Ishikawa (cell line): ENCODE measurements at regions not wholly inside any gene's neighbourhood (a gene's known extent, or its start where the extent isn't known, plus 50 kb on each side); places are given as distances from the start of the nearest gene placed in this dataset.

Source experiments
- CEBPB ChIP-seq: IDR thresholded peaks from 2 replicates; pipeline ENCODE4 v1.6.1; 2012
- CREB1 ChIP-seq: IDR thresholded peaks from 2 replicates; pipeline ENCODE4 v1.6.1; 2012; ENCODE audit warnings: low read depth
- EGR1 ChIP-seq: IDR thresholded peaks from 2 replicates; pipeline ENCODE4 v1.6.1; 2012
- EP300 ChIP-seq: IDR thresholded peaks from 2 replicates; pipeline ENCODE4 v1.6.1; 2012; ENCODE audit warnings: borderline replicate concordance
- FOXM1 ChIP-seq: IDR thresholded peaks from 2 replicates; pipeline ENCODE4 v1.6.1; 2012; ENCODE audit warnings: low read depth, borderline replicate concordance
- NFIC ChIP-seq: IDR thresholded peaks from 2 replicates; pipeline ENCODE4 v1.6.1; 2012
- RAD21 ChIP-seq: IDR thresholded peaks from 2 replicates; pipeline ENCODE4 v1.6.1; 2012; ENCODE audit warnings: low read depth
- TAF1 ChIP-seq: IDR thresholded peaks from 2 replicates; pipeline ENCODE4 v1.6.1; 2012; ENCODE audit warnings: low read depth, mild to moderate bottlenecking
- TCF12 ChIP-seq: IDR thresholded peaks from 2 replicates; pipeline ENCODE4 v1.6.1; 2012; ENCODE audit warnings: low read depth
- TEAD4 ChIP-seq: IDR thresholded peaks from 2 replicates; pipeline ENCODE4 v1.6.1; 2012
- YY1 ChIP-seq: IDR thresholded peaks from 2 replicates; pipeline ENCODE4 v1.6.1; 2012; ENCODE audit warnings: low read depth
- ZBTB7A ChIP-seq: IDR thresholded peaks from 2 replicates; pipeline ENCODE4 v1.6.1; 2012; ENCODE audit warnings: low read depth
- TF ChIP-seq, protein P1 (sequence below): IDR thresholded peaks from 2 replicates; pipeline ENCODE4 v1.6.1; 2012; ENCODE audit warnings: low read depth, mild to moderate bottlenecking
- TF ChIP-seq, protein P2 (sequence below): IDR thresholded peaks from 2 replicates; pipeline ENCODE4 v1.6.1; 2012
- TF ChIP-seq, protein P3 (sequence below): IDR thresholded peaks from 2 replicates; pipeline ENCODE4 v1.6.1; 2012

DNA sequence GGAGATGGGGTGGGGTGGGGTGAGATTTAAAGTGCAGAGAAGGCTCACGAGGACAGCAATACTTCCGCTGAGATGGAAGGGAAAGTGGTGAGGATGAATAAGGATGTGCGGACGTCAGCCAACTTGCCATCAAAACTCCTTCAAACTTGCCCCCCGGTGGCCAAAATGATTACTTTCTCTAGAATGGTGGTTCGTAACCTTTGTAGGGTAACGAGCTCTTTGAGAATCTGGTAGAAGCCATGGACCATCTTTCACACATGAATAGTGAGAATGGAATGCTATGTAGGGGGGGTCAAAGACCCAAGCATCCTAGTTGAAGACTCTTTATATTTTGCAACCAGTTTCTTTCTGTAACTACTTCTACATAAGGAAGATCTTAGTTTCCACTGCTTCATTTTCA is 245.9 kb upstream of the DDHD1 start:
- TF ChIP-seq FOXM1 (no peak), EP300 (no peak), ZBTB7A (no peak), NFIC (no peak), EGR1 (no peak), TAF1 (no peak), YY1 (no peak)
- TF ChIP-seq, protein P1, sequence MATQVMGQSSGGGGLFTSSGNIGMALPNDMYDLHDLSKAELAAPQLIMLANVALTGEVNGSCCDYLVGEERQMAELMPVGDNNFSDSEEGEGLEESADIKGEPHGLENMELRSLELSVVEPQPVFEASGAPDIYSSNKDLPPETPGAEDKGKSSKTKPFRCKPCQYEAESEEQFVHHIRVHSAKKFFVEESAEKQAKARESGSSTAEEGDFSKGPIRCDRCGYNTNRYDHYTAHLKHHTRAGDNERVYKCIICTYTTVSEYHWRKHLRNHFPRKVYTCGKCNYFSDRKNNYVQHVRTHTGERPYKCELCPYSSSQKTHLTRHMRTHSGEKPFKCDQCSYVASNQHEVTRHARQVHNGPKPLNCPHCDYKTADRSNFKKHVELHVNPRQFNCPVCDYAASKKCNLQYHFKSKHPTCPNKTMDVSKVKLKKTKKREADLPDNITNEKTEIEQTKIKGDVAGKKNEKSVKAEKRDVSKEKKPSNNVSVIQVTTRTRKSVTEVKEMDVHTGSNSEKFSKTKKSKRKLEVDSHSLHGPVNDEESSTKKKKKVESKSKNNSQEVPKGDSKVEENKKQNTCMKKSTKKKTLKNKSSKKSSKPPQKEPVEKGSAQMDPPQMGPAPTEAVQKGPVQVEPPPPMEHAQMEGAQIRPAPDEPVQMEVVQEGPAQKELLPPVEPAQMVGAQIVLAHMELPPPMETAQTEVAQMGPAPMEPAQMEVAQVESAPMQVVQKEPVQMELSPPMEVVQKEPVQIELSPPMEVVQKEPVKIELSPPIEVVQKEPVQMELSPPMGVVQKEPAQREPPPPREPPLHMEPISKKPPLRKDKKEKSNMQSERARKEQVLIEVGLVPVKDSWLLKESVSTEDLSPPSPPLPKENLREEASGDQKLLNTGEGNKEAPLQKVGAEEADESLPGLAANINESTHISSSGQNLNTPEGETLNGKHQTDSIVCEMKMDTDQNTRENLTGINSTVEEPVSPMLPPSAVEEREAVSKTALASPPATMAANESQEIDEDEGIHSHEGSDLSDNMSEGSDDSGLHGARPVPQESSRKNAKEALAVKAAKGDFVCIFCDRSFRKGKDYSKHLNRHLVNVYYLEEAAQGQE: no peak
- TF ChIP-seq, protein P2, sequence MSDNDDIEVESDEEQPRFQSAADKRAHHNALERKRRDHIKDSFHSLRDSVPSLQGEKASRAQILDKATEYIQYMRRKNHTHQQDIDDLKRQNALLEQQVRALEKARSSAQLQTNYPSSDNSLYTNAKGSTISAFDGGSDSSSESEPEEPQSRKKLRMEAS: no peak

DNA sequence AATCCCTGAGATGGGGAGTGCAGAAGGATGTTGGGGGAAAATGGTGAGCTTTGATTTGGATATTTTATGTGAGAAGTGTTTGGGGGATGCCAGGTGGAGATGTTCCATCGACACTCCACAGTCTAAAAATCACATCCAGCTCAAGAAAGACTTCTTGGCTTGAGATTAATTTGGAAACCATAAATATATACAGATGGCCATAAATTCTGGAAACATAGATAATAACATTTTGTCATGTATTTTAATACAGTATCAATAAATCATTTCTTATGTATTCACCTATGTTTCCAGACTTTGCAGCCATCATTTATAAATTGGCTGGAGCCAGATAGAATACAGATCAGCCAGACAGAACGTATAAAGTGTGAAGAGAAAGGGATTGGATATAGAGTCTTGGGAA is 245.5 kb upstream of the DDHD1 start:
- TF ChIP-seq, protein P3, sequence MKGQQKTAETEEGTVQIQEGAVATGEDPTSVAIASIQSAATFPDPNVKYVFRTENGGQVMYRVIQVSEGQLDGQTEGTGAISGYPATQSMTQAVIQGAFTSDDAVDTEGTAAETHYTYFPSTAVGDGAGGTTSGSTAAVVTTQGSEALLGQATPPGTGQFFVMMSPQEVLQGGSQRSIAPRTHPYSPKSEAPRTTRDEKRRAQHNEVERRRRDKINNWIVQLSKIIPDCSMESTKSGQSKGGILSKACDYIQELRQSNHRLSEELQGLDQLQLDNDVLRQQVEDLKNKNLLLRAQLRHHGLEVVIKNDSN: no peak
- TF ChIP-seq NFIC: no peak
- TF ChIP-seq, protein P2: no peak
- no peak for TF ChIP-seq EGR1
- TF ChIP-seq CREB1: no peak
- no peak for TF ChIP-seq TCF12
- no peak for TF ChIP-seq FOXM1
- TF ChIP-seq TEAD4: no peak
- TF ChIP-seq ZBTB7A: no peak
- TF ChIP-seq CEBPB: no peak

DNA sequence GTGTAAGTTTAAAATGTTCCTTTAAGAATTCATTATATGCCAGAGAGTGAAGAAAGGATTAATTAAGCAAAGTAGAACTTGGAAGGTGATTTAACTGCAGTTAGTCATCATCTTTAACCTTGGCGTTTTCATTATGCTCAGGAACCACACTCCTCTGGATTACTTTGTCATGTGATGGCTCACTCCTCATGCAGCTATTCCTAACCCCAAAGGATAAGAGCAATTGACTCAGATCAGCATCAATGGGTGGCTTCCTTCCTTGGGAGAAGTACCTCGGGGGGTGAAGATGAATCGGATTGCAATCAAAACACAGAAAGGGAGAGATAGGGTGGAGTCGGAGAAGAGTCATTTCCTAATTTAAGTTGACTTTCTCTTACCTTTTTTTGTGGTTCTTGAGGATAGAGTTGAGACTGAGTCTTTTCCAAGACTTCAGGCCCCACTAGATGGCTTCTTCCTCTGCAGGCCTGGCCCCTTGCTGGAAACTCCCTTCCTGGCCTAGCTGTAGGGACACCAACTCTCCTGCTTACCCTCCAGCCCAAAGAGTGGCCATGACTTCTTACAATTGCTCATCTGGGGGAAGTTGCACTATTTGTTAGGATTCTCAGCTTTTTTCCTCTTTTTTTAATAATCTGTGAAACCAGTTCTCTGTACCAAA is 238.6 kb upstream of the DDHD1 start:
- TF ChIP-seq, protein P3: no peak
- TF ChIP-seq TCF12: no peak
- no peak for TF ChIP-seq EP300
- TF ChIP-seq TEAD4: no peak
- TF ChIP-seq FOXM1: no peak
- no peak for TF ChIP-seq NFIC
- no peak for TF ChIP-seq CREB1
- no peak for TF ChIP-seq EGR1
- no peak for TF ChIP-seq RAD21
- TF ChIP-seq, protein P1: no peak
- no peak for TF ChIP-seq ZBTB7A
- no peak for TF ChIP-seq TAF1
- no peak for TF ChIP-seq YY1
- TF ChIP-seq, protein P2: no peak
- TF ChIP-seq CEBPB: no peak

DNA sequence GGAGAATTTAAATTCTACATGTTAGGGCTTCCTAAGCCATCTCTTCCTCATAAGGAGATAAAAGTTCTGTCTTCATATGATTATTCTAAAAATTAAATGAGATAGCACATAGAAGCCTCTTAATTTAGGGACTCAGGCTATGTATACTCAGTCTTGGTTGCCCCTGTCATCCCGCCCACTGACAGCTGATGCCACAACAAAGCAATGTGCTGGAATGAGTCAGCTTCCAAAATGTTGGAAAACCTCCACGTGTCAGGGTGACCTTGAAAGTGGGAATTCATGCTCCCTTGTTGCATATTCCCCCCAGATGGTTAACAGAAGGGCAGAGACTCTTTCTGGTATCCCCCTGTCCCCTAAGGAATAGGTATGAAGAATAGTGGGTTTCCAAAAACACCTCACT is 238.0 kb upstream of the DDHD1 start:
- TF ChIP-seq EGR1 (no peak), TEAD4 (no peak)

DNA sequence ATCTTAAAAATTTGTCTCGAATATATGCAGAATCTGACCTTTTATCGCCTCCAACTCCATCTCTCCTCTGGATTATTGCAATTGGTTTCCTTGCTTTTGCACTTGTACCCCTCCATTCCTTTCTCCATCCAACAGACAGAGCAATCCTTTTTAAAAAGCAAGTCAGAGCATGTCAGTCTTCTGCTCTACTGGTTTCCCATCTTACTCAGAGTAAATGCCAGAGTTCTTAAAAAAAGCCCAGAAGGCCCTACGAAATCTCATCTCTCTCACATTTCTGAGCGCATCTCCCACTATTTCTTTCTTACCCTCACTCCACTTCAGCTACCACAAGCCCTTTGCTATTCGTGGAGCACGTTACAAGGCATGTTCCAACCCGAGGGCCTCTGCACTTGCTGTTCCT is 236.9 kb upstream of the DDHD1 start:
- TF ChIP-seq, protein P1: no peak
- TF ChIP-seq EP300 (no peak), CREB1 (no peak), ZBTB7A (no peak), TEAD4 (no peak), YY1 (no peak), TAF1 (no peak), NFIC (no peak), RAD21 (no peak), TCF12 (no peak), FOXM1 (no peak), EGR1 (no peak), CEBPB (no peak)
- TF ChIP-seq, protein P2: no peak
- TF ChIP-seq, protein P3: no peak
